ENCODE measurements at regions not wholly inside any gene's neighbourhood (a gene's known extent, or its start where the extent isn't known, plus 50 kb on each side); places are given as distances from the start of the nearest gene placed in this dataset.

- TF ChIP-seq CTCF (IDR thresholded peaks at IDR 0.05) (peak; percentile 83), REST (IDR thresholded peaks at IDR 0.05; ENCODE audit: insufficient read depth in 1 of 2, low read depth in 2 of 2, low read length in 1 of 2) (no peak), SIN3A (IDR thresholded peaks at IDR 0.05; ENCODE audit: borderline replicate concordance, insufficient read depth, low read depth, low read length) (no peak)
These were observed 75.7 kb upstream of the PKN2 start for GRCh38 chr1:88608139-88608943.

Data from Panc1 (cell line).